H1 (cell line): ENCODE measurements at regions not wholly inside any gene's neighbourhood (a gene's known extent, or its start where the extent isn't known, plus 50 kb on each side); places are given as distances from the start of the nearest gene placed in this dataset.

ENCODE experiments used
- CHD2 ChIP-seq: IDR thresholded peaks from 2 replicates; pipeline ENCODE4 v1.6.1; 2012; ENCODE audit warnings: low read length, improper control_type of control experiment
- GTF2F1 ChIP-seq: IDR thresholded peaks from 2 replicates; pipeline ENCODE4 v1.6.1; 2012; ENCODE audit warnings: low read depth, low read length, improper control_type of control experiment, borderline replicate concordance
- KDM1A ChIP-seq: fragments of 200-600, 300-600 bp; sonication (generic); IDR thresholded peaks from 2 replicates; pipeline ENCODE4 v1.7.1; 2016; ENCODE audit warnings: mild to moderate bottlenecking, low read length, borderline replicate concordance
- KDM5A ChIP-seq: fragments of 200-600 bp; IDR thresholded peaks from 2 replicates; pipeline ENCODE4 v1.7.1; 2012; ENCODE audit warnings: mild to moderate bottlenecking, low read length, inconsistent platforms, mixed read lengths
- POLR2A ChIP-seq, 2 experiments: IDR thresholded peaks; 1 replicate in 1 of 2; 2 replicates in 1 of 2; pipeline ENCODE4 v1.6.1; 2011; ENCODE audit warnings: low read depth in 2 of 2, low read length in 2 of 2, mild to moderate bottlenecking in 2 of 2; ENCODE audit errors: control extremely low read depth in 1 of 2
- POLR2AphosphoS5 ChIP-seq: IDR thresholded peaks from 2 replicates; pipeline ENCODE4 v1.6.1; 2011; ENCODE audit warnings: low read depth, low read length
- TF ChIP-seq, protein P1 (sequence below): IDR thresholded peaks from 2 replicates; pipeline ENCODE4 v1.6.1; 2011; ENCODE audit warnings: low read length, improper control_type of control experiment
- TF ChIP-seq, protein P2 (sequence below): IDR thresholded peaks from 2 replicates; pipeline ENCODE4 v1.6.1; 2012; ENCODE audit warnings: inconsistent platforms

DNA sequence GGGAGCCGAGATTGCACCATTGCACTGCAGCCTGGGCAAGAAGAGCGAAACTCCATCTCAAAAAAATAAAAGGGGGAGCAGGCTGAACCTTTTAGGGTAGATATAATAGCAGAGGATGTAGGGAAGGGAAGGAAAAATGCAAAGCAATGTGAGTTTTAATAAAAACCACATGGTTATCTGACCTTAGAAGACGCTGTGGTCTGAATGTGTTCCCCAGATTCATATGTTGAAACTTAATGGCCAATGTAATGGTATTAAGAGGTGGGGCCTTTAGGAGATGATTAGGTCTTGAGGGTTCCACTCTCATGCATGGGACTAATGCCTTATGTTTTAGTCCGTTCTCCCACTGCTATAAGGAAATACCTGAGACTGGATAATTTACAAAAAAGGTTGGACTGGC is 114.1 kb upstream of the STX18 start (continued):
- TF ChIP-seq, protein P1, sequence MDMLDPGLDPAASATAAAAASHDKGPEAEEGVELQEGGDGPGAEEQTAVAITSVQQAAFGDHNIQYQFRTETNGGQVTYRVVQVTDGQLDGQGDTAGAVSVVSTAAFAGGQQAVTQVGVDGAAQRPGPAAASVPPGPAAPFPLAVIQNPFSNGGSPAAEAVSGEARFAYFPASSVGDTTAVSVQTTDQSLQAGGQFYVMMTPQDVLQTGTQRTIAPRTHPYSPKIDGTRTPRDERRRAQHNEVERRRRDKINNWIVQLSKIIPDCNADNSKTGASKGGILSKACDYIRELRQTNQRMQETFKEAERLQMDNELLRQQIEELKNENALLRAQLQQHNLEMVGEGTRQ, result no peak
- TF ChIP-seq CHD2 (no peak), KDM5A (no peak), KDM1A (no peak), POLR2AphosphoS5 (no peak), GTF2F1 (no peak), POLR2A (IDR thresholded peaks at IDR 0.05; ENCODE audit: control extremely low read depth in 1 of 2, low read depth in 2 of 2, low read length in 2 of 2) (no peak)
- TF ChIP-seq, protein P2, sequence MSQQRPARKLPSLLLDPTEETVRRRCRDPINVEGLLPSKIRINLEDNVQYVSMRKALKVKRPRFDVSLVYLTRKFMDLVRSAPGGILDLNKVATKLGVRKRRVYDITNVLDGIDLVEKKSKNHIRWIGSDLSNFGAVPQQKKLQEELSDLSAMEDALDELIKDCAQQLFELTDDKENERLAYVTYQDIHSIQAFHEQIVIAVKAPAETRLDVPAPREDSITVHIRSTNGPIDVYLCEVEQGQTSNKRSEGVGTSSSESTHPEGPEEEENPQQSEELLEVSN, result no peak
